ENCODE measurements at regions not wholly inside any gene's neighbourhood (a gene's known extent, or its start where the extent isn't known, plus 50 kb on each side); places are given as distances from the start of the nearest gene placed in this dataset.

GRCh38 chr1:207203541-207203940, 99.5 kb downstream of the C4BPA start:
- TF ChIP-seq POLR2A (IDR thresholded peaks at IDR 0.05) (no peak), CTCF (IDR thresholded peaks at IDR 0.05) (no peak)
